HCT116 (cell line): ENCODE measurements at regions not wholly inside any gene's neighbourhood (a gene's known extent, or its start where the extent isn't known, plus 50 kb on each side); places are given as distances from the start of the nearest gene placed in this dataset.

Source experiments
- ATAC-seq: fragments of 200-7000 bp; cut with Tn5 transposase; 2 replicates; pipeline ENCODE4 v1.9.1; 2020; ENCODE audit warnings: mild to moderate bottlenecking, moderate library complexity
- BruUV-seq: library from RNA; stranded (reverse); fragments of 400-500 nt; replicated peaks from 2 replicates; lab custom pipeline; 2021; lab: Mats Ljungman, UMichigan
- CTCF ChIA-PET: fragments of 300-600 bp; sonication (Branson Sonifier 250); formaldehyde crosslinking; loops from one replicate; lab custom pipeline; 2021; ENCODE audit warnings: antibody characterized with exemption; lab: Charles Lee
- POLR2A ChIA-PET: fragments of 300-600, 350-600 bp; sonication (Branson Sonifier 250); formaldehyde crosslinking; loops from one replicate; lab custom pipeline; 2021; ENCODE audit warnings: antibody characterized with exemption; lab: Charles Lee
- RAD21 ChIA-PET, 2 experiments: fragments of 300-600 bp; sonication (Branson Sonifier 250); formaldehyde crosslinking; loops; one replicate each; lab custom pipeline; 2023; ENCODE audit warnings: low total read pairs in 2 of 2; ENCODE audit not compliant: uncharacterized antibody in 2 of 2, unreplicated experiment in 2 of 2, low non-redundant PET in 1 of 2; lab: Charles Lee
- DNase-seq: peaks from one replicate; pipeline ENCODE4 v3.0.0-alpha.2; 2010; ENCODE audit warnings: low read depth, low spot score
- H2AFZ ChIP-seq: fragments of 200-600 bp; shearing (Covaris generic), sonication (generic); 2 replicates; pipeline ENCODE4 v1.6.1; 2017; ENCODE audit warnings: low read depth, mixed run types, mixed read lengths, antibody characterized with exemption, low read length; ENCODE audit not compliant: poor library complexity, severe bottlenecking
- H3K27ac ChIP-seq: 2 replicates; pipeline ENCODE4 v1.5.1; 2012; ENCODE audit warnings: low read depth, low read length
- H3K27me3 ChIP-seq: fragments of 200-600 bp; sonication (generic); 2 replicates; pipeline ENCODE4 v1.6.1; 2016; ENCODE audit warnings: mixed run types, low read length, mixed read lengths; ENCODE audit not compliant: insufficient read depth
- H3K36me3 ChIP-seq, 2 experiments: fragments of 200-500 bp in 1 of 2; fragments of 200-600 bp in 1 of 2; sonication (Bioruptor generic) in 1 of 2; sonication (generic) in 1 of 2; 2 replicates each; pipeline versions ENCODE4 v1.5.1 to v1.6.1; 2014 to 2016; ENCODE audit warnings: low read length in 2 of 2, inconsistent platforms in 1 of 2, mixed read lengths in 1 of 2, mixed run types in 1 of 2; ENCODE audit not compliant: insufficient read depth in 2 of 2, control insufficient read depth in 1 of 2
- H3K4me1 ChIP-seq, 2 experiments: fragments of 200-600 bp in 1 of 2; sonication (generic) in 1 of 2; 2 replicates each; pipeline versions ENCODE4 v1.5.1 to v1.6.1; 2012 to 2017; ENCODE audit warnings: low read length in 2 of 2, inconsistent platforms in 1 of 2, mild to moderate bottlenecking in 1 of 2, mixed read lengths in 1 of 2, mixed run types in 1 of 2, moderate library complexity in 1 of 2; ENCODE audit not compliant: insufficient read depth in 2 of 2, control insufficient read depth in 1 of 2
- H3K4me2 ChIP-seq: fragments of 200-600 bp; sonication (generic); 2 replicates; pipeline ENCODE4 v1.6.1; 2017; ENCODE audit warnings: mixed run types, low read length, mixed read lengths
- H3K4me3 ChIP-seq, 2 experiments: fragments of 200-600 bp in 1 of 2; sonication (generic) in 1 of 2; replicated peaks in 1 of 2; 2 replicates each; pipeline ENCODE4 v1.5.1; 2011 to 2016; ENCODE audit warnings: low read length in 2 of 2, control low read depth in 1 of 2, low read depth in 1 of 2, mild to moderate bottlenecking in 1 of 2, mixed read lengths in 1 of 2, mixed run types in 1 of 2
- H3K79me2 ChIP-seq: fragments of 200-600 bp; sonication (generic); 2 replicates; pipeline ENCODE4 v1.6.1; 2017; ENCODE audit warnings: mild to moderate bottlenecking, mixed run types, low read length, moderate library complexity, mixed read lengths; ENCODE audit not compliant: insufficient read depth
- H3K9ac ChIP-seq: fragments of 200-600 bp; sonication (generic); 2 replicates; pipeline ENCODE4 v1.6.1; 2016; ENCODE audit warnings: low read length, mixed read lengths
- H3K9me2 ChIP-seq: fragments of 200-600 bp; sonication (generic), shearing (Covaris generic); 2 replicates; pipeline ENCODE4 v1.6.1; 2017; ENCODE audit warnings: mixed run types, mild to moderate bottlenecking, moderate library complexity; ENCODE audit not compliant: insufficient read depth
- H3K9me3 ChIP-seq, 2 experiments: fragments of 200-500 bp in 1 of 2; fragments of 200-600 bp in 1 of 2; sonication (Bioruptor generic) in 1 of 2; sonication (generic) in 1 of 2; 2 replicates each; pipeline ENCODE4 v1.6.1; 2014 to 2017; ENCODE audit warnings: low read length in 2 of 2, mixed read lengths in 2 of 2, inconsistent platforms in 1 of 2, low read depth in 1 of 2, mild to moderate bottlenecking in 1 of 2, mixed run types in 1 of 2, moderate library complexity in 1 of 2; ENCODE audit not compliant: control insufficient read depth in 1 of 2, insufficient read depth in 1 of 2
- H4K20me1 ChIP-seq: fragments of 200-600 bp; sonication (generic), shearing (Covaris generic); 2 replicates; pipeline ENCODE4 v1.6.1; 2017; ENCODE audit warnings: mixed run types, mild to moderate bottlenecking, moderate library complexity; ENCODE audit not compliant: insufficient read depth
- CBX3 ChIP-seq: IDR thresholded peaks from 2 replicates; pipeline ENCODE4 v1.6.1; 2012; ENCODE audit warnings: low read depth
- EZH2 ChIP-seq: fragments of 200-600 bp; sonication (generic); IDR thresholded peaks from 2 replicates; pipeline ENCODE4 v1.6.1; 2017; ENCODE audit warnings: antibody characterized with exemption, mixed run types
- EZH2phosphoT487 ChIP-seq: fragments of 200-600 bp; IDR thresholded peaks from 2 replicates; pipeline ENCODE4 v1.6.1; 2018; ENCODE audit warnings: antibody characterized with exemption, borderline replicate concordance
- FOSL1 ChIP-seq: IDR thresholded peaks from 2 replicates; pipeline ENCODE4 v1.6.1; 2012; ENCODE audit warnings: low read depth
- JUND ChIP-seq: IDR thresholded peaks from 2 replicates; pipeline ENCODE4 v1.6.1; 2012
- ZFX ChIP-seq: fragments of 450-650 bp; IDR thresholded peaks from 2 replicates; pipeline ENCODE4 v1.6.1; 2017
- intact Hi-C: fragments of 100-400 bp; cut with micrococcal nuclease; formaldehyde crosslinking; loops from 2 replicates; pipeline ENCODE4 v1.10.0; 2022
- TF ChIP-seq, protein P1 (sequence below): IDR thresholded peaks from 2 replicates; pipeline ENCODE4 v1.6.1; 2012; ENCODE audit warnings: low read depth
- TF ChIP-seq, protein P2 (sequence below): IDR thresholded peaks from 2 replicates; pipeline ENCODE4 v1.6.1; 2012
- TF ChIP-seq, protein P3 (sequence below): IDR thresholded peaks from 2 replicates; pipeline ENCODE4 v1.6.1; 2012

DNA sequence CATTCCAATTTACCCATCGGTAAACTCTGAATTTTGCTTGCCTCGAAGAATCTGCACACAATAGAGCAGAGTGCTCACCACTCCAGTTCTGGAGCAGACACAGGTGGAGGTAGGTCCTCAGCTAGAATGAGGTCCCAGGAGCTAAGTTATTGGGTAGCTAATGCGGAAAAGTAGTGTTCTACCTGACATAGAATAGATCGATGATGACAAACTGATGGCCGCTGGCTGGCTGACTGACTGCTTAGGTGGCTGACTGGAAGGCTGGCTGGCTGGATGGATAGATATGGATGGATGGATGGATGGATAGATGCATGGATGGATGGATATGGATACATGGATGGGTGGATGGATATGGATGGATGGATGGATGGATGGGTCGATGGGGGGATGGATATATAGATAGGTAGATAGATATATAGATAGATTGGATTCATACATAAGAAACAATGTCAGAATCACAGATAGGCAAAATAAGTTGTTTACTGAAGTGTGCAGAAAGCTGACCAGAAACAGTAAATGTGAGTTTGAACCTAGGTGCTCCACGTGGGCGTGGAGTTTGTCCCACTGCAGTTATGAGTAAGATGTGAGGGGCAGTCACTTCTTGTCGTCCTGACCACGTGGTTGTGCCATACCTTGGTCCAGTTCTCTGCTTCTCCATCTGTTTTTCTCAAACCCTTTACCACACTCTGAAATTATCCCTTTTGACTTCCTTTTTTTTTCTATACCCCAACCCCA, 62.1 kb downstream of the TBXT start:
- Histone ChIP-seq H3K4me1 (no peaks in the 10 kb centered on the region), H3K36me3 (no peaks in the 10 kb centered on the region), H3K9me2 (no peaks in the 10 kb centered on the region), H4K20me1 (no peaks in the 10 kb centered on the region), H3K4me3 (no peak overlapping the region), H3K27ac (no peak overlapping the region), H3K27me3 (no peaks in the 10 kb centered on the region), H3K9me3 (no peaks in the 10 kb centered on the region; a peak in 1 of 4 replicates), H3K79me2 (no peaks in the 10 kb centered on the region), H3K9ac (no peak overlapping the region), H2AFZ (no peak overlapping the region), H3K4me2 (no peak overlapping the region)
- ChIA-PET RAD21 (interaction anchor here in 1 of 2 experiments (0.9 kb wide), 1 partner anchor 221 kb away, joined by 3 read pairs; no protein-coding TSS in a partner anchor), CTCF (interaction anchor here (0.8 to 2.7 kb wide), 8 partner anchors 8 to 665 kb away, joined by 3 to 21 read pairs (median 6); no protein-coding TSS in a partner anchor), POLR2A (no interaction called here)
- intact Hi-C loops: loop anchor here (1.0 to 2.0 kb wide), 4 partner anchors 215 to 665 kb away; no protein-coding TSS in a partner anchor
- peak; percentile 23; the same call in 1 of the 2 replicates for ATAC-seq
- DNase-seq: no peak
- BruUV-seq: no TSS peak
- TF ChIP-seq EZH2: no peak
- no peak for TF ChIP-seq CBX3
- TF ChIP-seq, protein P1, sequence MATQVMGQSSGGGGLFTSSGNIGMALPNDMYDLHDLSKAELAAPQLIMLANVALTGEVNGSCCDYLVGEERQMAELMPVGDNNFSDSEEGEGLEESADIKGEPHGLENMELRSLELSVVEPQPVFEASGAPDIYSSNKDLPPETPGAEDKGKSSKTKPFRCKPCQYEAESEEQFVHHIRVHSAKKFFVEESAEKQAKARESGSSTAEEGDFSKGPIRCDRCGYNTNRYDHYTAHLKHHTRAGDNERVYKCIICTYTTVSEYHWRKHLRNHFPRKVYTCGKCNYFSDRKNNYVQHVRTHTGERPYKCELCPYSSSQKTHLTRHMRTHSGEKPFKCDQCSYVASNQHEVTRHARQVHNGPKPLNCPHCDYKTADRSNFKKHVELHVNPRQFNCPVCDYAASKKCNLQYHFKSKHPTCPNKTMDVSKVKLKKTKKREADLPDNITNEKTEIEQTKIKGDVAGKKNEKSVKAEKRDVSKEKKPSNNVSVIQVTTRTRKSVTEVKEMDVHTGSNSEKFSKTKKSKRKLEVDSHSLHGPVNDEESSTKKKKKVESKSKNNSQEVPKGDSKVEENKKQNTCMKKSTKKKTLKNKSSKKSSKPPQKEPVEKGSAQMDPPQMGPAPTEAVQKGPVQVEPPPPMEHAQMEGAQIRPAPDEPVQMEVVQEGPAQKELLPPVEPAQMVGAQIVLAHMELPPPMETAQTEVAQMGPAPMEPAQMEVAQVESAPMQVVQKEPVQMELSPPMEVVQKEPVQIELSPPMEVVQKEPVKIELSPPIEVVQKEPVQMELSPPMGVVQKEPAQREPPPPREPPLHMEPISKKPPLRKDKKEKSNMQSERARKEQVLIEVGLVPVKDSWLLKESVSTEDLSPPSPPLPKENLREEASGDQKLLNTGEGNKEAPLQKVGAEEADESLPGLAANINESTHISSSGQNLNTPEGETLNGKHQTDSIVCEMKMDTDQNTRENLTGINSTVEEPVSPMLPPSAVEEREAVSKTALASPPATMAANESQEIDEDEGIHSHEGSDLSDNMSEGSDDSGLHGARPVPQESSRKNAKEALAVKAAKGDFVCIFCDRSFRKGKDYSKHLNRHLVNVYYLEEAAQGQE: no peak
- TF ChIP-seq, protein P2, sequence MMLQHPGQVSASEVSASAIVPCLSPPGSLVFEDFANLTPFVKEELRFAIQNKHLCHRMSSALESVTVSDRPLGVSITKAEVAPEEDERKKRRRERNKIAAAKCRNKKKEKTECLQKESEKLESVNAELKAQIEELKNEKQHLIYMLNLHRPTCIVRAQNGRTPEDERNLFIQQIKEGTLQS: no peak
- TF ChIP-seq JUND: no peak
- no peak for TF ChIP-seq EZH2phosphoT487
- no peak for TF ChIP-seq ZFX
- no peak for TF ChIP-seq FOSL1
- TF ChIP-seq, protein P3, sequence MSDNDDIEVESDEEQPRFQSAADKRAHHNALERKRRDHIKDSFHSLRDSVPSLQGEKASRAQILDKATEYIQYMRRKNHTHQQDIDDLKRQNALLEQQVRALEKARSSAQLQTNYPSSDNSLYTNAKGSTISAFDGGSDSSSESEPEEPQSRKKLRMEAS: no peak
- TF ChIP-seq, all 23 proteins: peak for 0
